Testis (tissue), 2 donors: ENCODE measurements at regions not wholly inside any gene's neighbourhood (a gene's known extent, or its start where the extent isn't known, plus 50 kb on each side); places are given as distances from the start of the nearest gene placed in this dataset.

Experiments
- DNase-seq: peaks from one replicate; pipeline ENCODE4 v3.0.0-alpha.2; 2019
- H3K27ac ChIP-seq, 2 donors: fragments of 200-600 bp; sonication (generic); one replicate each; pipeline ENCODE4 v1.5.1; 2019
- H3K27me3 ChIP-seq: fragments of 200-600 bp; sonication (generic); one replicate; pipeline ENCODE4 v1.5.1; 2019
- H3K36me3 ChIP-seq: fragments of 200-600 bp; sonication (generic); one replicate; pipeline ENCODE4 v1.5.1; 2017; ENCODE audit warnings: low read depth; ENCODE audit errors: missing control alignments
- H3K4me1 ChIP-seq: fragments of 200-600 bp; sonication (generic); one replicate; pipeline ENCODE4 v1.5.1; 2019
- H3K4me3 ChIP-seq, 2 donors: fragments of 200-600 bp; sonication (generic); one replicate each; pipeline ENCODE4 v1.5.1; 2017 to 2019
- H3K9me3 ChIP-seq: fragments of 200-600 bp; sonication (generic); one replicate; pipeline ENCODE4 v1.5.1; 2017
- CTCF ChIP-seq, 3 experiments: fragments of 450-650 bp in 2 of 3; fragments of 200-600 bp in 1 of 3; sonication (generic) in 1 of 3; IDR thresholded peaks; one replicate each; pipeline ENCODE4 v1.5.1; 2016 to 2019; ENCODE audit warnings: antibody characterized with exemption in 3 of 3, mild to moderate bottlenecking in 2 of 3, moderate library complexity in 1 of 3
- POLR2A ChIP-seq: fragments of 450-650 bp; IDR thresholded peaks from one replicate; pipeline ENCODE4 v1.6.1; 2017; ENCODE audit warnings: antibody characterized with exemption, mild to moderate bottlenecking, moderate library complexity
- WGBS, 2 donors: methylation state at CpG; one replicate each; pipeline ENCODE4 v1.1.5; 2018; 5-methylcytosine and 5-hydroxymethylcytosine counted together
- intact Hi-C: fragments of 100-400 bp; cut with DNase I; formaldehyde crosslinking; loops from one replicate; pipeline ENCODE4 v1.15.1; 2023; ENCODE audit warnings: low total_unique reads

- no peaks in the 10 kb centered on the region for H3K27me3 ChIP-seq
- TF ChIP-seq POLR2A (no peak), CTCF (IDR thresholded peaks at IDR 0.05) (no peak)
- no peaks in the 10 kb centered on the region for H3K9me3 ChIP-seq
- peaks cover 9% of the 10 kb centered on the region for H3K4me1 ChIP-seq
- no peak for DNase-seq
- no peak overlapping the region for H3K4me3 ChIP-seq
- H3K36me3 ChIP-seq = no peaks in the 10 kb centered on the region
- intact Hi-C loops = no loop called here
- H3K27ac ChIP-seq = no peak overlapping the region
- WGBS, 2 donors = 93 to 96% methylated on average over 2 of the region's 2 CpGs
Measured at GRCh38 chr10:130888493-130888892, 423.0 kb downstream of the TCERG1L start.

- Histone ChIP-seq H3K4me3 (no peak overlapping the region), H3K27me3 (no peaks in the 10 kb centered on the region), H3K36me3 (no peaks in the 10 kb centered on the region), H3K27ac (no peak overlapping the region), H3K9me3 (no peaks in the 10 kb centered on the region), H3K4me1 (peaks cover 9% of the 10 kb centered on the region)
- intact Hi-C loops = no loop called here
- TF ChIP-seq CTCF (IDR thresholded peaks at IDR 0.05) = no peak
- no peak for TF ChIP-seq POLR2A
- no peak for DNase-seq
- 84 to 95% methylated on average over 8 of the region's 8 CpGs for WGBS, 2 donors
Measured at GRCh38 chr10:130889240-130889639, 422.3 kb downstream of the TCERG1L start.

- no peaks in the 10 kb centered on the region for H3K36me3 ChIP-seq
- TF ChIP-seq CTCF (IDR thresholded peaks at IDR 0.05) = no peak
- no peak for TF ChIP-seq POLR2A
- intact Hi-C loops = no loop called here
- no peaks in the 10 kb centered on the region for H3K27me3 ChIP-seq
- 78 to 79% methylated on average over 4 to 6 of the region's 6 CpGs for WGBS, 2 donors
- no peak overlapping the region for H3K4me3 ChIP-seq
- peaks cover 3% of the 10 kb centered on the region for H3K4me1 ChIP-seq
- H3K9me3 ChIP-seq = no peaks in the 10 kb centered on the region
- DNase-seq = no peak
- H3K27ac ChIP-seq = no peak overlapping the region
Measured at GRCh38 chr10:130889780-130890179, 421.7 kb downstream of the TCERG1L start.

GRCh38 chr10:130891066-130891465 lies 420.5 kb downstream of the TCERG1L start:
- Histone ChIP-seq H3K36me3 (no peaks in the 10 kb centered on the region), H3K27ac (no peak overlapping the region), H3K4me1 (no peaks in the 10 kb centered on the region), H3K4me3 (no peak overlapping the region), H3K9me3 (no peaks in the 10 kb centered on the region), H3K27me3 (no peaks in the 10 kb centered on the region)
- no peak for DNase-seq
- WGBS, 2 donors = 81 to 91% methylated on average over 7 to 11 of the region's 11 CpGs
- TF ChIP-seq POLR2A (no peak), CTCF (IDR thresholded peaks at IDR 0.05) (no peak)
- intact Hi-C loops = no loop called here

GRCh38 chr10:130894471-130894870 lies 417.1 kb downstream of the TCERG1L start:
- 80 to 82% methylated on average over 7 of the region's 7 CpGs for WGBS, 2 donors
- Histone ChIP-seq H3K4me3 (no peak overlapping the region), H3K9me3 (no peaks in the 10 kb centered on the region), H3K27me3 (no peaks in the 10 kb centered on the region), H3K36me3 (no peaks in the 10 kb centered on the region), H3K4me1 (no peaks in the 10 kb centered on the region), H3K27ac (no peak overlapping the region)
- TF ChIP-seq CTCF (IDR thresholded peaks at IDR 0.05) (no peak), POLR2A (no peak)
- intact Hi-C loops = no loop called here
- no peak for DNase-seq
